Thyroid gland (tissue), 4 donors: ENCODE measurements at regions not wholly inside any gene's neighbourhood (a gene's known extent, or its start where the extent isn't known, plus 50 kb on each side); places are given as distances from the start of the nearest gene placed in this dataset.

Source experiments
- CTCF ChIP-seq, 6 experiments: fragments of 200-600 bp in 3 of 6; fragments of 450-650 bp in 3 of 6; sonication (generic) in 3 of 6; IDR thresholded peaks; one replicate each; pipeline ENCODE4 v1.5.1; 2016 to 2019; ENCODE audit warnings: antibody characterized with exemption in 6 of 6, mild to moderate bottlenecking in 2 of 6, inconsistent platforms in 1 of 6, moderate library complexity in 1 of 6
- POLR2A ChIP-seq, 2 donors: fragments of 450-650 bp; IDR thresholded peaks; one replicate each; pipeline ENCODE4 v1.6.1; 2017; ENCODE audit warnings: antibody characterized with exemption in 2 of 2, mild to moderate bottlenecking in 2 of 2, moderate library complexity in 1 of 2

- TF ChIP-seq CTCF (IDR thresholded peaks at IDR 0.05) = no peak
- TF ChIP-seq POLR2A (IDR thresholded peaks at IDR 0.05) = no peak
These were observed 242.1 kb upstream of the HHIP start for GRCh38 chr4:144403893-144404292.
